Osteoblast (primary cell): ENCODE measurements at regions not wholly inside any gene's neighbourhood (a gene's known extent, or its start where the extent isn't known, plus 50 kb on each side); places are given as distances from the start of the nearest gene placed in this dataset.
A peak's percentile ranks its signal among the peaks of the same experiment; 100 is the strongest.

ENCODE experiments used
- DNase-seq: peaks from one replicate; pipeline ENCODE4 v3.0.0; 2011; ENCODE audit warnings: low spot score, mixed read lengths; ENCODE audit not compliant: insufficient read length; ENCODE audit errors: missing footprints
- H2AFZ ChIP-seq: 2 replicates; pipeline ENCODE4 v1.6.0; 2011; ENCODE audit warnings: mild to moderate bottlenecking, low read length
- H3K27ac ChIP-seq: 2 replicates; pipeline ENCODE4 v1.5.1; 2011; ENCODE audit warnings: mild to moderate bottlenecking, low read depth, low read length, moderate library complexity
- H3K27me3 ChIP-seq: 2 replicates; pipeline ENCODE4 v1.6.0; 2012; ENCODE audit warnings: mild to moderate bottlenecking, control low read depth, inconsistent platforms, low read length, moderate library complexity; ENCODE audit not compliant: insufficient read depth
- H3K36me3 ChIP-seq: 2 replicates; pipeline ENCODE4 v1.5.1; 2011; ENCODE audit warnings: mild to moderate bottlenecking, low read length, control low read depth, moderate library complexity; ENCODE audit not compliant: insufficient read depth
- H3K4me1 ChIP-seq: 2 replicates; pipeline ENCODE4 v1.5.1; 2011; ENCODE audit warnings: mild to moderate bottlenecking, low read length, control low read depth, moderate library complexity; ENCODE audit not compliant: insufficient read depth
- H3K4me2 ChIP-seq: 2 replicates; pipeline ENCODE4 v1.6.0; 2011; ENCODE audit warnings: mild to moderate bottlenecking, low read length; ENCODE audit not compliant: insufficient read depth
- H3K4me3 ChIP-seq: fragments of 200-600 bp; sonication (generic); 3 replicates; pipeline ENCODE4 v1.5.1; 2012; ENCODE audit warnings: mild to moderate bottlenecking, low read length, inconsistent platforms; ENCODE audit not compliant: insufficient read depth
- H3K79me2 ChIP-seq: 2 replicates; pipeline ENCODE4 v1.6.0; 2012; ENCODE audit warnings: mild to moderate bottlenecking, low read length, control low read depth, inconsistent platforms; ENCODE audit not compliant: insufficient read depth
- H3K9me3 ChIP-seq: 2 replicates; pipeline ENCODE4 v1.5.1; 2011; ENCODE audit warnings: low read depth, low read length, control low read depth
- H4K20me1 ChIP-seq: 2 replicates; pipeline ENCODE4 v1.6.0; 2012; ENCODE audit warnings: mild to moderate bottlenecking, low read length, control low read depth; ENCODE audit not compliant: insufficient read depth
- CTCF ChIP-seq: IDR thresholded peaks from 2 replicates; pipeline ENCODE4 v1.5.1; 2011; ENCODE audit warnings: mild to moderate bottlenecking, low read depth, low read length, moderate library complexity; ENCODE audit errors: extremely low read depth

- no peaks in the 10 kb centered on the region for H3K4me1 ChIP-seq
- H3K79me2 ChIP-seq, result no peaks in the 10 kb centered on the region
- H3K36me3 ChIP-seq, result peaks cover 5% of the 10 kb centered on the region
- no peaks in the 10 kb centered on the region for H3K27me3 ChIP-seq
- no peak overlapping the region for H3K27ac ChIP-seq
- no peaks in the 10 kb centered on the region for H4K20me1 ChIP-seq
- no peak overlapping the region for H2AFZ ChIP-seq
- H3K9me3 ChIP-seq, result no peaks in the 10 kb centered on the region
- no peak overlapping the region for H3K4me3 ChIP-seq
- H3K4me2 ChIP-seq, result no peak overlapping the region
- no peak for TF ChIP-seq CTCF
- DNase-seq, result no peak
These were observed 121.8 kb upstream of the RIOK3 start for GRCh38 chr18:23331091-23331920.

- peak; percentile 26 for DNase-seq
- Histone ChIP-seq H3K9me3 (no peaks in the 10 kb centered on the region), H3K79me2 (no peaks in the 10 kb centered on the region), H3K36me3 (peaks cover 5% of the 10 kb centered on the region), H3K27me3 (no peaks in the 10 kb centered on the region), H4K20me1 (no peaks in the 10 kb centered on the region), H3K4me1 (no peaks in the 10 kb centered on the region), H2AFZ (no peak overlapping the region), H3K4me2 (no peak overlapping the region), H3K4me3 (no peak overlapping the region), H3K27ac (no peak overlapping the region)
- no peak for TF ChIP-seq CTCF
These were observed 120.7 kb upstream of the RIOK3 start for GRCh38 chr18:23332356-23332755.

- no peak for TF ChIP-seq CTCF
- H3K27me3 ChIP-seq, result no peaks in the 10 kb centered on the region
- peaks cover 5% of the 10 kb centered on the region for H3K36me3 ChIP-seq
- H3K79me2 ChIP-seq, result no peaks in the 10 kb centered on the region
- no peak overlapping the region for H2AFZ ChIP-seq
- H3K4me1 ChIP-seq, result no peaks in the 10 kb centered on the region
- no peak overlapping the region for H3K4me3 ChIP-seq
- H3K27ac ChIP-seq, result no peak overlapping the region
- H3K9me3 ChIP-seq, result no peaks in the 10 kb centered on the region
- no peaks in the 10 kb centered on the region for H4K20me1 ChIP-seq
- no peak for DNase-seq
- H3K4me2 ChIP-seq, result no peak overlapping the region
These were observed 119.3 kb upstream of the RIOK3 start for GRCh38 chr18:23333827-23334226.

- Histone ChIP-seq H3K27ac (no peak overlapping the region), H4K20me1 (no peaks in the 10 kb centered on the region), H3K4me3 (no peak overlapping the region), H3K4me2 (no peak overlapping the region), H2AFZ (no peak overlapping the region), H3K79me2 (no peaks in the 10 kb centered on the region), H3K27me3 (no peaks in the 10 kb centered on the region), H3K4me1 (no peaks in the 10 kb centered on the region), H3K36me3 (peaks cover 5% of the 10 kb centered on the region), H3K9me3 (no peaks in the 10 kb centered on the region)
- DNase-seq, result no peak
- no peak for TF ChIP-seq CTCF
These were observed 118.5 kb upstream of the RIOK3 start for GRCh38 chr18:23334569-23334968.
